HG03045 (cell line): ENCODE measurements at regions not wholly inside any gene's neighbourhood (a gene's known extent, or its start where the extent isn't known, plus 50 kb on each side); places are given as distances from the start of the nearest gene placed in this dataset.
"Not testable (repeated sequence)": the region's sequence is repeated elsewhere in the genome, so short reads cannot be mapped to it uniquely, and the experiment has no call there.

ENCODE experiments used
- ATAC-seq: cut with Tn5 transposase; IDR thresholded peaks from one replicate; pipeline ENCODE4 v1.9.1; 2021; ENCODE audit warnings: mild to moderate bottlenecking, moderate library complexity; ENCODE audit not compliant: unreplicated experiment

GRCh38 chr2:53130441-53130943 is 637.1 kb upstream of the CHAC2 start:
- ATAC-seq, result no peak

GRCh38 chr2:53129851-53130250 is 637.8 kb upstream of the CHAC2 start:
- no peak for ATAC-seq

DNA sequence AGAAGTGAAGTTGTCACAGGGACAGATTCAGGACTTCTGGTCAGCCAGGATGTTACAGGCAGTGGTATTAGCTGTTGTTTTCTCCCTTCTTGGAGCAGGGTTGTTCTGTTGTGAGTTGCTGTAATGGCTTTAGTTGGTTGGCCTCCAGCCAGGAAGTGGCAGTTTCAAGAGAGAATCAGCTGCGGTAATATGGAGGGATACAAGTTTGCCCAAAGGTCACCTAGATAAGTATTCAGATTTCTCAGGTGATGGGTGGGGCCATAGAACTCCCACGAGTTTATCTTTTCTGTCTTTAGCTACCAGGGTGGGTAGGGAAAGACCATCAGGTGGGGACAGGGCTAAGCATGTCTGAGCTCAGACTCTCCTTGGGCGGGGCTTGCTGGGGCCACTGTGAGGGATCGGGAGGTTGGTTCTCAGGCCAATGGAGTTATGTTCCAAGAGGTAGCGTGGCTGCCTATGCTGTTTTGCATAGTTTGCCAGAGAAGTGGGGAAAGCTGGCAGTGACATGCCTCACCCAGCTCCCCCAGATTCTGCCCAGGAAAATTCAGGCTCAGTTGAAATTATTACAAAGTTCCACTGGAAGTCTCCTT is 640.4 kb upstream of the CHAC2 start:
- no peak for ATAC-seq

DNA sequence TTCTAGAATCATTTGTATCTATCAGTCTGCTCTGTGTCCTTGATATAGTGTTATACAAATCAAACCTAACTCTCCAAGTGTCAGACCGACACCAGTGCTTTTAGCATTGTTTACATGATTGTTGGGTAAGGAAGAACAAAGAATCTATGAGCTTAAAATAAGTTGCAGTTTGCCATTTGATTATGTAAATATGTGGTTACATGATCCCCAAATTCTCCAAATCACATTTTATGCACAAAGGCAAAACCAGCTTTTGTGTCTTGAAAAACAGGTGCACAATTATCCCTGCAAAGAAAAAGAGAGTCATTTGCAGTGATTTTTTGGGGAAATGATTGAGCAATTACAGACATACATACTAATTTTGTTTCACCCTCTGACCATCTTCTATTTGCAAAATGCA is 652.6 kb upstream of the CHAC2 start:
- no peak for ATAC-seq

GRCh38 chr2:53114582-53114981 is 653.0 kb upstream of the CHAC2 start:
- ATAC-seq, result no peak

DNA sequence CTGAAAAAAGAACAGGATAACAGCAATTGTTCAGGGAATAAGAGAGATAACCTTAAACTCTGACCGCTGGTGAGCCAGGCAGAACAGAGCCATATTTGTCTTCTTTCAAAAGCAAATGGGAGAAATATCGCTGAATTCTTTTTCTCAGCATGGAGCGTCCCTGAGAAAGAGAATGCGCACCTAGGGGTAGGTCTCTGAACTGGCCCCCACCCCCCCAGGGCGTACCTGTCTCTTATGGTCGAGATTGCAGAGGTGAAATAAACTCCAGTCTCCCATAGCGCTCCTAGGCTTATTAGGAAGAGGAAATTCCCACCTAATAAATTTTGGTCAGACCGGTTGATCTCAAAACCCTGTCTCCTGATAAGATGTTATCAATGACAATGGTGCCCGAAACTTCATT is 655.2 kb upstream of the CHAC2 start:
- not testable (repeated sequence) for ATAC-seq

GRCh38 chr2:53111406-53111805 is 656.2 kb upstream of the CHAC2 start:
- no peak for ATAC-seq

- ATAC-seq, result no peak
Observed at GRCh38 chr2:53111004-53111403, 656.6 kb upstream of the CHAC2 start.

DNA sequence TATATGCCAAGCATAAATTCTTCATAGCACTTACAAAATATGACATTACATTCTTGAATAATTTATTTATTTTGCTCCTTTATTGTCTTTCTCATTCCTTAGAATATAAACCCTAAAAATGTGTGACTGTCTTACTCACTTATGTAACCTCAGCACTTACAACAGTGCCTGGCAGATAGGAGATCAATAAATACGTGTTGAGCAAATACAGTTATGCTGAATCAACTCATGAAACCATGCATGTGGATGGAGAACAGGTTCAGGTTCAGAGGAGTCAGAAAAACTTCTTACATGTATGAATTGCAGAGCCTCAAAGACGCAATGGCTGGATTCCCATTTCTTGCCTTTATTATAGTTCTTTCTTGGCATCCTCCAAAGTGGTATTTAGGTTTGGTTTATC is 659.4 kb upstream of the CHAC2 start:
- ATAC-seq, result no peak

DNA sequence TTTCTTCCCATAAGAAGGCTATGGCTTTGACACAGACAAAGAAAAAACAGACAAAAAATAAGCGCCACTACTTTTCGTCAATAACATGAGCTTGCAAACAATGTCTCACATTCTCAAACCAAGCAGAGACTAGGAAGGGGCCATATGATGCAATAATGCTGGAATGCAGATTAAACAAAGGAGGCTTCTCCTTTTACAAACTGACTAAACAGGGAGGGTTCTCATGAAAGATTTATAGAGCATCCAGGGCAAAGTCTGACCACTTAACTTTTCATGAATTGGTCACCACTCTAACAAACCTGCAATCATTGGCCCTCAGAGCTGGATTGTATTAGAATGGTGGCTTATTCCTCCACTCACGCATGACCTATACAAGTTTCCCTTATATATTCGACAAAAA is 663.3 kb upstream of the CHAC2 start:
- ATAC-seq, result no peak

DNA sequence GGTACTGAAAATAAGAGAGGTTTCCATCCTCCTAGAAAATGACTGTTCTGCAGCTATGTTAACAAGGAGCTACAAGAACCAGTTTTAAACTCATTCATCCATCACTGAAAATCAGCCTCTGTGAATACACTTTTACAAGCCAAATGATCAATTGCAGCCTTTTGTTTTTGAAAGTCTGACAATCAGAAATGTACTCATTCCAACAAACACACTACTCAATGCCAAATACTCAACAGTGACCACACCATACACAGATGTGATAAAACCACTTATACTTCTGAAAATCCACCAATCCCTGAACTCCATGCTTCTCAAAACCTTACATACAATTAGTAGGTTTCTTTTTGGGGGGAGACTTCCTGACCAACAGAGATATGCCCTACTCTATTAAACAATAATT is 663.9 kb upstream of the CHAC2 start:
- no peak for ATAC-seq

GRCh38 chr2:53098696-53099078 is 668.9 kb upstream of the CHAC2 start:
- no peak for ATAC-seq

- no peak for ATAC-seq
Observed at GRCh38 chr2:53096351-53096750, 671.3 kb upstream of the CHAC2 start.

DNA sequence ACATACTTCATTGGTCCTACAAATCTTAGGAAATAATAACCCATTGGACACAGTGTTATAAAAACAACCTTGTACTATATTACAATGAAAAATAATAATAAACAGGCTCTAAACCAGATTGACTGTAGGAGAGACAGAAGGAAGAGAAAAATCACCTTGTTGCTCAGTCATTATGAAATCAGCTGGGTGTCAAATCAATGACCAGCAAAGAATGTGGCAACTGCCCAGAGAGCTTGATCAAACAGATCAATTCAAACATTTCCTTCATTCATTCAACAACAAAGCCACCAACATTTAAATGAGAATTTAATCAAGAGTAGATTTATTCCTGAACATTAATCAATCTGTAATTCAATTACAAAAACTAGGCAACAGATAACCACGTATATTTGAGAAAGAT is 671.9 kb upstream of the CHAC2 start:
- ATAC-seq, result no peak

- no peak for ATAC-seq
Observed at GRCh38 chr2:53095227-53095626, 672.4 kb upstream of the CHAC2 start.

DNA sequence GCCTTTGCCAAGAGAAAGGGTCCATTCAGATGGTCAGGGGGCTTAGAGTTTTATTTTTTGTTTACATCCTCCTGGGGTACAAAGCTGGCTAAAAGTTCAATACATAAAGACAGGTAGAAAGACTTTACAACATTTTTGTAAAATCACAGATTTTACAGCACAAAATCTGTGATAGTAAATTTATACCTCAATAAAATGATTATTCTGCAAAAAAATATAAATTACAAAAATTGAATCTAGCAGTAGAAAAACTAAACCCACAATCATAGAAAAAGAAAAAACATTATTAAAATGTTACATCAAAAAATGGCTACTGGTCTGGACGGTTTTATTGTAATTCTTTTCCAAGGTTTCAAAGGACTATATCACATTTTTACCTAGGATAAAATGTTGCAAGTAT is 674.2 kb upstream of the CHAC2 start:
- no peak for ATAC-seq

GRCh38 chr2:53091183-53091582 is 676.4 kb upstream of the CHAC2 start:
- no peak for ATAC-seq

DNA sequence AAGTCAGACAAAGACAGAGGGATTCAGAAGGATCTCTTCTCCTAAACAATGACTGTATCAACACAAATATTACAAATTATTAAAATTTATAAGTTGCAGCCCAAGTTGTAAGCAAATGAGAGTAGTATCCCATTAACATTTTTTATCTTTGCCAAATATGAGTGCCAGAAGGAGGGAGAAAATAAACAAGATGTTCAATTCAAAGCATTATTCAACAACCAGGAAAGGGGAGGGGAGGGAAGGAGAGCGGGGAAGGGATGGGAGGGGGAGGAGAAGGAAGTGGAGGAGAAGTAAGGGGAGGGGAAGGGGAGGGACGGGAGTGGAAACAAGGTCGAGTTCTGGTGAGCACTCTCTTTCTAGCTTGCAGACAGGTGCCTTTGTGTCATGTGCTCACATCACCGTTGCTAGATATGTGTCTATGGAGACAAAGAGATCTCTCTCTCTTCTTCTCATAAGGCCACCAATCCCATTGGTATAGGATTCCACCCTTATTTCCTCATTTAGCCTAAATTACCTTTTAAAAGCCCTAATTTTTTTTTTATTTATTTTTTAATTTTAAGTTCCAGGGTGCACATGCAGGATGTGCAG is 679.6 kb upstream of the CHAC2 start:
- no peak for ATAC-seq

DNA sequence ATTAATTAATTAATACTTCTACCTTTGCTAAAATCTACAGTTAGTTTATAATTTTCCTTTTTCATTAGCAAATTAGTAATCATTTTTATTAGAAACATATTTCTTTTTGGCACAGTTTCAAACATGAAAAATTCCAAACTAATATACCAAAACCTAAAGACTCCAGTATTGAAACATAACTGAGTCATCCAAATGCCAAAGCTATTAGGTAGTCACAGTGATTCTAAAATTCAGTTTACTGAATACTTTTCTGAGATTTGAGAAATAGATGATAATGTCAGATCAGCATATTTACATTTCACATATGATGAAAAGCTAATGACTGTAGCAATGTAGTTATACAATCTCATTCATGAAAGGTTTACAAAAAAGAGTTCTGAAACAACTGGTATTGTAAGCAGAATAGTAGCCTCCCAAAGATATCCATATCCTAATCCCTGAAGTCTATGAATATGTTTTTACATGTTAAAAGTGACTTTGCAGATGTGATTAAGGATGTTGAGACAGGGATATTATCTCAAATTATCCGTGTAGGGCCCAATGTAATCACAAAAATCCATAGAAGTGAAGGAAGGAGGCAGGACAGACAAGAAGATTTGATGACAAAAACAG is 680.2 kb upstream of the CHAC2 start:
- no peak for ATAC-seq

DNA sequence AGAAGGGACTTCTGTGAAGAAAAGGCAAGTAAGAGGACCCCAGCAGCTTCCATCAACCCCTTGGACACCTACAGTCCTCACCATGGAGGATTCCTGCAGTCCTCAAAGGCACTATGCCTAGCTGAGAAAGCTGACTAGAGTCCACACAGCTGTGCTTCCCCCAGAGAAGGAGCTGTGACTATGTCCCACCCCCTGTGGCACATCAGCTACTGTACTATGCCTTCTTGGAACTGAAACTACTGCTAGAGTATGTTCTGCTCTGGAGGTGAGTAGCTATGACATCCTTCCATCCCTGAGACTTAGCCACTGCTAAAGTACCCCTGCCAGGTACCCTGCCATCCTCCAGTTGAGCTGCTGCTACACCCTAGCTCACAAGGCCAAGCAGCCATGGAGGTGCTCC is 690.2 kb upstream of the CHAC2 start:
- ATAC-seq, result no peak

DNA sequence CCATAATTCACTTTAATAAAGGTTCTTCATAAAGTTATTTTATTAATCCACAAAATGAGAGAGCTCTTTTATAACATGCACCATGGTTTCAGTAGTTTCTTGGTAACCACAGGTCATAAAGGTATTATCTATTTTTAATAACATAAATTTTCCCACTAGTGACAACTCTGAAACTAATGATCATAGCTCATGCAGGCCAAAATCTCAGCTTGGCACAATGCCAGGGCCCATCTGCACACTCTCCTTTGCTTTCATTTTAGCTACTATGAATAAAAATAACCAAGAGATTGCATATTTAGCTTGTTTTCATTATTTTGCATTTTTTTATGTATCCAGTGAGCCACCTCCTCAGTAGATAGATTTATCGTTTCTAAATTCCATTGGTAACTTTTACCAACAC is 691.8 kb upstream of the CHAC2 start:
- ATAC-seq, result no peak

GRCh38 chr2:53067533-53067932 is 700.1 kb upstream of the CHAC2 start:
- ATAC-seq, result no peak

- ATAC-seq, result no peak
Observed at GRCh38 chr2:53067056-53067455, 700.5 kb upstream of the CHAC2 start.
